GM12864 (cell line): ENCODE measurements at regions not wholly inside any gene's neighbourhood (a gene's known extent, or its start where the extent isn't known, plus 50 kb on each side); places are given as distances from the start of the nearest gene placed in this dataset.

Experiments used
- DNase-seq: peaks from one replicate; pipeline ENCODE4 v3.0.0-alpha.2; 2011; ENCODE audit warnings: low read depth
- H3K4me3 ChIP-seq: 2 replicates; pipeline ENCODE4 v1.5.1; 2011; ENCODE audit warnings: mild to moderate bottlenecking, low read depth, low read length, control low read depth
- TF ChIP-seq, protein P1 (sequence below): IDR thresholded peaks from 2 replicates; pipeline ENCODE4 v1.5.1; 2011; ENCODE audit warnings: low read depth, mild to moderate bottlenecking, moderate library complexity, low read length, control low read depth, inconsistent platforms; ENCODE audit errors: missing control alignments

DNA sequence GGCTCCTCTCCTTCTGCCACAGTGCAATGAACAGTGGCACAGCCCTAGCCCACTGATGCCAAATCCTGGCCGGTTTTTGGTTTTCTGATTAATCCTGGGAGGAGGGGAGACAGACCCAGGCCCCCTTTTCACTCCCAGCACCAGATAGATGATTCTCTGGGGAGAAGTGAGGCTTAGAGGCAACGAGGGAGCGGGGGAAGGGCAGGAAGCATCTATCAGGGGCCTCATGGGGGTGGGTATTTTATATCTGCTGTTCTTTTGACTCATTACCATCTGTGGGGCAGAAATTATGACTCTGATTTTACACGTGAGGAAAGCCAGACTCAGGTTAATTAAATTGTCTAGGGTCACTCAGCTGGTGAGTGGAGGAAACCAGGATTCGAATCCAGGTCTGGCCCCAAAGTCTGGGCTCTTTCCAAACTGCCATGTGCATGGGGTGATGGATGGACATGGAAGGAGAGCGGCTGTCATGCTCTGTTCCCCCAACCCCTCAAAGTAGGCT lies 79.4 kb downstream of the MRM1 start:
- TF ChIP-seq, protein P1, sequence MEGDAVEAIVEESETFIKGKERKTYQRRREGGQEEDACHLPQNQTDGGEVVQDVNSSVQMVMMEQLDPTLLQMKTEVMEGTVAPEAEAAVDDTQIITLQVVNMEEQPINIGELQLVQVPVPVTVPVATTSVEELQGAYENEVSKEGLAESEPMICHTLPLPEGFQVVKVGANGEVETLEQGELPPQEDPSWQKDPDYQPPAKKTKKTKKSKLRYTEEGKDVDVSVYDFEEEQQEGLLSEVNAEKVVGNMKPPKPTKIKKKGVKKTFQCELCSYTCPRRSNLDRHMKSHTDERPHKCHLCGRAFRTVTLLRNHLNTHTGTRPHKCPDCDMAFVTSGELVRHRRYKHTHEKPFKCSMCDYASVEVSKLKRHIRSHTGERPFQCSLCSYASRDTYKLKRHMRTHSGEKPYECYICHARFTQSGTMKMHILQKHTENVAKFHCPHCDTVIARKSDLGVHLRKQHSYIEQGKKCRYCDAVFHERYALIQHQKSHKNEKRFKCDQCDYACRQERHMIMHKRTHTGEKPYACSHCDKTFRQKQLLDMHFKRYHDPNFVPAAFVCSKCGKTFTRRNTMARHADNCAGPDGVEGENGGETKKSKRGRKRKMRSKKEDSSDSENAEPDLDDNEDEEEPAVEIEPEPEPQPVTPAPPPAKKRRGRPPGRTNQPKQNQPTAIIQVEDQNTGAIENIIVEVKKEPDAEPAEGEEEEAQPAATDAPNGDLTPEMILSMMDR, result no peak
- DNase-seq, result no peak
- no peak overlapping the region for H3K4me3 ChIP-seq

DNA sequence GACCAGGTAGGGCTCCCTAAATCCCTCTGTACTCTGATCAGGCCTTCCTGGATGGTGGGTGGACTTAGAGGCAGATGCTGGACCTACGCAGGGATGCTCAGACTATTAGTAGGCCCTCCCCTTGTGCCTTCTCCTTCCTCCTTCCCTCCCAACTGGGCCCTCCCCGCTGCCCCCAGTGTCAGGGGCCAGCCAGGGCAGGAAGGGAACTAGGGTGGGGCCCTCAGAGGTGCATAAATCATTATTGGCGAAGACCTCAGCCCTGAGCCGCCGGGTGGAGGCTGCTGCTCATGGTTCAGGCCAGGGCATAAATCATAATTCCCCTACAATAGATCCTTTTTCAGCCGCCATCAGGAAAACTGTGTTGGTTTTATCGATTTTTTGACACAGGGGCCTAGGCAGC lies 81.4 kb downstream of the MRM1 start:
- no peak overlapping the region for H3K4me3 ChIP-seq
- TF ChIP-seq, protein P1, result no peak
- no peak for DNase-seq

DNA sequence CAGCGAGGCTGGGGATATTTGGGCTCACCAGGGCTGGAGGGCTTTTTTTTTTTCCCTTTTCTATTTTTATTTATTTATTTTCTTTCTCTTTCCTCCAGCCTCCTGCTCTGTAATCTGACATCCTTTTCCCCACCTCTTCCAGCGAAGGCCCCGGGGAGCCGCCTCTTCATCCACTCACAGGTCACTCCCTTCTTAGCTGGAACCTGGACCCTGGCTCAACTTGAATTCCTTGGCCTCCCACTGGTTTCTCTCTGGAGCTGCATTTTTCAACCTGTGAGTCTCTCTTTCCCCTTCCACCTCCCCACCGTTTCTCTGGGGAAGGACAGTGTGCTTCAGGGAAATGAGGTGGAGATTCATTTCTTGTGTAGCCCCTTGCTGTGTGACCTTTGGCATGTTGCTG lies 82.0 kb downstream of the MRM1 start:
- TF ChIP-seq, protein P1, result no peak
- H3K4me3 ChIP-seq, result no peak overlapping the region
- DNase-seq, result no peak

DNA sequence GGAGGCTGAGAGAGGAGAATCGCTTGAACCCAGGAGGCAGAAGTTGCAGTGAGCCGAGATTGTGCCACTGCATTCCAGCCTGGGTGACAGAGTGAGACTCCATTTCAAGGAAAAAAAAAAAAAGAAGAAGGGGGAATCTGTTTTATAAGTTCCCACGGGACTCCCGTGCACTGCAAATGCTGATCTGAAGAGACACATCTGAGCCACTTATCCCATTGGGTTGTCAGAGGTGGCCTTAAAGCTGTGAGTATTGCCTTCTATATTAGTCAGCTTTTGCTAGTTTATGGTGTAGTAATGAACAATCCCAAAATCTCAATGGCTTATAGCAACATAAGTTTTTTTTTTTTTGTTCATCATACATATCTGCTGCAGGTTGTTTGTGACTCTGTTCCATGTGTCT lies 82.8 kb downstream of the MRM1 start:
- no peak overlapping the region for H3K4me3 ChIP-seq
- no peak for DNase-seq
- TF ChIP-seq, protein P1, result no peak

DNA sequence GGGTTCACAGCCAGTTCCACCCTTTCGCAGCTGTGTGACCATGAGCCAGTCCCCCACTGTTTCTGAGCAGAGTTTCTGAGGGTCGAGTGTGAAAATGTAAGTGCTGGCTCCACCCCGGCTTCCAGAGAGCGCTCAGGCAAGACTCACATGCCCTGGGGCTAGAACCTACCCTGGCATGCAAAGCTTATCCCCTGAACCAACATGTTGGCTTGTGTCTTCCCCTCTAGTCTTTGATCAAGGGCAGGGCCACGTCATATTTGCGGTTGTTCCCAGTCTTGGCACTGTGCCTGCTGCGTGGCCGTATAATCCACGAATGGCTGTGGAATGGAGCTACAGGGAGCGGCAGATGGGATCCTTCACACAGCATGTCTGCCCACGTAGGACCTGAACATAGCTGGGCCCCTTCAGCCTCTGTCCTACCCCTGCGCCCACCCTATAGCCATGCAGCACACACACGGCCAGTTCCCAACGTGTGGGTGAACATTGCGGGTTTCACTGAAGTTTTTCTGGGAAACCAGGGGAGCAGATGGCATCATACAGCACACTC lies 84.8 kb downstream of the MRM1 start:
- no peak for DNase-seq
- TF ChIP-seq, protein P1, result no peak
- no peak overlapping the region for H3K4me3 ChIP-seq

DNA sequence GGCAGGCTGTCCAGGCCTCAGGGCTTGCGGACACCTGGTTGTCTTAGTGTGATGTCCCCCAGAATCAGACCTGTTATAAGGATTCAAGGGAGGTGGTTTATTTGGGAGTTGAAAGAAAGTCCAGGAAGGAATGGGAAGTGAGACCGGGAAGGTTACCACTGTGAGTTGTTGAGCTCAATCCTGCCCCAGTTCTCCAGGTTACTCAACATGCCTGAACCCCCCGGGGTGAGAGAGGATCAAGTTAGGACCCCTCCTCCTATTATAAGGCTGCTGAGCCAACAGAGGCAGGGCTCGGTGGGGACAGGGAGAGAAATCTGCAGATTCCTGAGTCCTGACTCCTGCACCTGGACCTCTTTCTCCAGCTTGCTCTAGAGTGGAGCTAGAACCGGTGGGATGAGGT lies 86.4 kb downstream of the MRM1 start:
- no peak for DNase-seq
- H3K4me3 ChIP-seq, result no peak overlapping the region
- TF ChIP-seq, protein P1, result no peak

DNA sequence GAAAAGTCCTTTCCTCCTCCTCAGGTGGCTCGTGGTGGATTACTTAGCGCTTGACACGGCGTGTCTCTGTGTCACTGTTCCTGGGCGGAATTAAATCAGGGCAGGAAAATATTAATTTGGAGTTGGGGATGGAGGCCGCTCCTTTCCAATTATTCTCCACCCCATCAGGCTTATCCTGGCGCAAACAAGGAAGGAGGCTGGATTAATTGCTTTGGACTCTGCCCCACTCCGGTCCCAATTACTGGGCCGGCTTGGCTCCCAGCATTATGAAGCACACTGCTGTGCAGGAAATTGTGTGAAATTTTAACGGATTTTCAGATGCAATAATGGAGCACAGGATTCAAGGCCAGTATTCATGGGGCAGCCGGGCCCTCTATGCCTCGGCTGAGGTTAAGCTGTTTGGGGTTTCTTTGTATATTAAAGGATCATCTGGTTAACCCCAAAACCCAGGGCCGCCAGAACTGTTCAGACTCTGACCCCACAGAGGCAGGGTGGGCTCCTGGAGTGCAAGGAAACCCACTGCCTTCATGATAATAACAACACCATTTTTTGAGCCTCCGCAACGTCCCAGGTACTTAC lies 87.8 kb downstream of the MRM1 start:
- H3K4me3 ChIP-seq, result no peak overlapping the region
- no peak for DNase-seq
- TF ChIP-seq, protein P1, result no peak
